Tibial artery (tissue), 4 donors: ENCODE measurements at regions not wholly inside any gene's neighbourhood (a gene's known extent, or its start where the extent isn't known, plus 50 kb on each side); places are given as distances from the start of the nearest gene placed in this dataset.

Experiments used
- DNase-seq, 2 donors: peaks; one replicate each; pipeline ENCODE4 v3.0.0-alpha.2; 2019
- H3K27ac ChIP-seq, 2 donors: fragments of 200-600 bp; sonication (generic) in 1 of 2; 1 replicate in 1 of 2; 2 replicates in 1 of 2; pipeline ENCODE4 v1.5.1; 2018 to 2019; ENCODE audit warnings: mild to moderate bottlenecking in 1 of 2
- H3K27me3 ChIP-seq, 2 donors: fragments of 200-600 bp; sonication (generic) in 1 of 2; one replicate each; pipeline versions ENCODE4 v1.5.1 to v1.6.0; 2016 to 2019
- H3K36me3 ChIP-seq, 3 donors: fragments of 200-600 bp; sonication (generic) in 2 of 3; one replicate each; pipeline ENCODE4 v1.5.1; 2016 to 2019; ENCODE audit warnings: mild to moderate bottlenecking in 2 of 3
- H3K4me1 ChIP-seq, 4 donors: fragments of 200-600 bp; sonication (generic) in 2 of 4; 1 replicate in 3 of 4; 2 replicates in 1 of 4; pipeline ENCODE4 v1.5.1; 2016 to 2019
- H3K4me3 ChIP-seq, 2 donors: fragments of 200-600 bp; sonication (generic) in 1 of 2; 1 replicate in 1 of 2; 2 replicates in 1 of 2; pipeline ENCODE4 v1.5.1; 2018 to 2019; ENCODE audit warnings: mild to moderate bottlenecking in 2 of 2
- H3K9me3 ChIP-seq, 3 donors: fragments of 200-600 bp; sonication (generic) in 1 of 3; one replicate each; pipeline ENCODE4 v1.5.1; 2016 to 2019
- CTCF ChIP-seq, 2 experiments: fragments of 200-600 bp in 1 of 2; fragments of 450-650 bp in 1 of 2; IDR thresholded peaks; one replicate each; pipeline ENCODE4 v1.5.1; 2017 to 2019; ENCODE audit warnings: antibody characterized with exemption in 2 of 2, mild to moderate bottlenecking in 1 of 2, moderate library complexity in 1 of 2
- intact Hi-C: fragments of 100-400 bp; cut with DNase I; formaldehyde crosslinking; loops from one replicate; pipeline ENCODE4 v1.15.0; 2023; ENCODE audit warnings: low total_unique reads

DNA sequence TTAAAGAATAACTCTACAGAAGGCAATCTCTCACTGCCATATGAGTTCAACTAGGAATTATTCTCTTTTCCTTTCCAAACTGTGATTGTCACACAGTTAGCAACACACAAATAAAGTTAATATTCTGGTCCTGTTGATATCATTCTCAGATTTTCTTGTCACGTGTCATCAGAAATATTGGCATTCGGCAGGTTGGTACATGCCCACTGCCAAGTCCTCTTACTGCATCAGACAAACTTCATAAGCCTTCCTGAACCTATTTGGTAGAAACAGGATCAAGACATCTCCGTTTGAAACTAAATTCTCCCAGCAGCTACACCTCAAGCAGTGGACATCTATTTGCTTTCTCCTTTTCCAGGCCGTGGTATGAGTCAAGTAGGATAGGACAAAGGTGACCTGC lies 177.9 kb upstream of the SOX2 start:
- Histone ChIP-seq H3K9me3 (no peaks in the 10 kb centered on the region), H3K36me3 (no peaks in the 10 kb centered on the region), H3K27ac (no peak overlapping the region), H3K27me3 (no peaks in the 10 kb centered on the region), H3K4me1 (no peaks in the 10 kb centered on the region), H3K4me3 (no peak overlapping the region)
- DNase-seq: no peak
- intact Hi-C loops: no loop called here
- no peak for TF ChIP-seq CTCF (IDR thresholded peaks at IDR 0.05)

DNA sequence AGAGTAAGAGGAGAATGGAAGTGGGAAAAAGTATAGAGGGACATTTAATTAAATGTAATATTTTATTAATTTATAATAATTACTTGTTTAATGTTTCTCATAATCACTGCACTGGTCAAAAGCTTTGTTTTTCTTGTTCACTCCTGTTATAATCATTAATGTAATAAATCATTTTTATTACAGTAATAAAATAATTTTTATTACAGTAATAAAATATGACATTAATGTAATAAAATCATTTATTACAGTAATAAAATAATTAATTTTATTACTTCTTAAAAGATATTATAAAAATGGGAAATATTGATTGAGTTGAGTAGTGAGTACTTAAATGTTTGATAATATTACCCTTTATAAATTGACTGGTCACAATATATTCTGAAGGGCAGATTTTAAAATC lies 181.1 kb upstream of the SOX2 start:
- intact Hi-C loops: no loop called here

GRCh38 chr3:181521831-181522230 lies 189.9 kb upstream of the SOX2 start:
- DNase-seq: no peak
- H3K36me3 ChIP-seq: no peaks in the 10 kb centered on the region
- H3K9me3 ChIP-seq: peaks cover 0 to 5% (median 0%) of the 10 kb centered on the region in 3 donors
- no peak for TF ChIP-seq CTCF (IDR thresholded peaks at IDR 0.05)
- H3K27ac ChIP-seq: no peak overlapping the region
- no peaks in the 10 kb centered on the region for H3K4me1 ChIP-seq
- no peak overlapping the region for H3K4me3 ChIP-seq
- intact Hi-C loops: no loop called here
- H3K27me3 ChIP-seq: no peaks in the 10 kb centered on the region

More for the DNA sequence above, 181.1 kb upstream of the SOX2 start:
- Histone ChIP-seq H3K27me3 (no peaks in the 10 kb centered on the region), H3K27ac (no peak overlapping the region), H3K36me3 (no peaks in the 10 kb centered on the region), H3K9me3 (no peaks in the 10 kb centered on the region), H3K4me3 (no peak overlapping the region), H3K4me1 (no peaks in the 10 kb centered on the region)
- DNase-seq: no peak
- TF ChIP-seq CTCF (IDR thresholded peaks at IDR 0.05): no peak

DNA sequence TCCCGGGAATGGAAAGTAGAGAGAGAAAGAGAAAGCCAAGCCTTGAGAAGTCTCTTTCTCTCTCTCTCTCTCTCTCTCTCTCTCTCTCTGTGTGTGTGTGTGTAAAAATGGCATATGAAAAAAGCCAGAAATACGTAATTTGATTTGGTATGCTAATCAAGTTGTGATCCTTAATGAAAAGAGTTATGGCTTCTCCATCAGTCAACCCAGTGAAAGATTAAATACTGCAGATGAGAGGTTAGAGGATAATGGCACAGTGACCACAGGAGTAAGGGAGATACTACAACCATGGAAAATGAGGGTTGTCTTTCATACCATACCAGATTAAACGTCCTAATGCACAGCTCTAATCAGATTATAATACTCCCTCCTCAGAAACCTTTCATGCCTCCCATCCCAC lies 193.5 kb upstream of the SOX2 start:
- DNase-seq: no peak
- intact Hi-C loops: no loop called here
- no peaks in the 10 kb centered on the region for H3K27me3 ChIP-seq
- H3K27ac ChIP-seq: no peak overlapping the region
- H3K9me3 ChIP-seq: no peaks in the 10 kb centered on the region
- TF ChIP-seq CTCF (IDR thresholded peaks at IDR 0.05): no peak
- H3K4me3 ChIP-seq: no peak overlapping the region
- H3K4me1 ChIP-seq: no peaks in the 10 kb centered on the region
- no peaks in the 10 kb centered on the region for H3K36me3 ChIP-seq

DNA sequence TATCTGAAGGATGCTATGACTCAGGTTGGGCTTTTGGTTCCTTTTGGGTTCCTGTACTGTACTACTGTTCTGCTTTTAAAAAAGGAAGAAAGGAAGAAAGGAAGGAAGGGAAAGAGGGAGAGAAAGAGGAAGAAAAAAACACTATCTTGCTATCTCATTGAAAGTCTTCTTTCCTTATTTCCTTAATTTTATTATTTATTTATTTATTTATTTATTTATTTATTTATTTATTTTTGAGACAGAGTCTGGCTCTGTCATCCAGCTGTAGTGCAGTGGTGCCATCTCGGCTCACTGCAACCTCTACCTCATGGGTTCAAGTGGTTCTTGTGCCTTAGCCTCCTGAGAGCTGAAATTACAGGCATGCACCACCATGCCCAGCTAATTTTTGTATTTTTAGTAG lies 198.9 kb upstream of the SOX2 start:
- TF ChIP-seq CTCF (IDR thresholded peaks at IDR 0.05): no peak
- no peak for DNase-seq
- intact Hi-C loops: no loop called here

GRCh38 chr3:181510500-181510899 lies 201.2 kb upstream of the SOX2 start:
- intact Hi-C loops: no loop called here

More for the DNA sequence above, 198.9 kb upstream of the SOX2 start:
- no peaks in the 10 kb centered on the region for H3K36me3 ChIP-seq
- H3K27ac ChIP-seq: no peak overlapping the region
- no peaks in the 10 kb centered on the region for H3K27me3 ChIP-seq
- H3K9me3 ChIP-seq: peaks cover 0 to 10% (median 0%) of the 10 kb centered on the region in 3 donors
- no peaks in the 10 kb centered on the region for H3K4me1 ChIP-seq
- no peak overlapping the region for H3K4me3 ChIP-seq

More at GRCh38 chr3:181510500-181510899, 201.2 kb upstream of the SOX2 start:
- DNase-seq: no peak
- Histone ChIP-seq H3K27me3 (no peaks in the 10 kb centered on the region), H3K4me1 (no peaks in the 10 kb centered on the region), H3K9me3 (peaks cover 0 to 10% (median 0%) of the 10 kb centered on the region in 3 donors), H3K27ac (no peak overlapping the region), H3K36me3 (no peaks in the 10 kb centered on the region), H3K4me3 (no peak overlapping the region)
- TF ChIP-seq CTCF (IDR thresholded peaks at IDR 0.05): no peak
